ENCODE measurements at regions not wholly inside any gene's neighbourhood (a gene's known extent, or its start where the extent isn't known, plus 50 kb on each side); places are given as distances from the start of the nearest gene placed in this dataset.

DNA sequence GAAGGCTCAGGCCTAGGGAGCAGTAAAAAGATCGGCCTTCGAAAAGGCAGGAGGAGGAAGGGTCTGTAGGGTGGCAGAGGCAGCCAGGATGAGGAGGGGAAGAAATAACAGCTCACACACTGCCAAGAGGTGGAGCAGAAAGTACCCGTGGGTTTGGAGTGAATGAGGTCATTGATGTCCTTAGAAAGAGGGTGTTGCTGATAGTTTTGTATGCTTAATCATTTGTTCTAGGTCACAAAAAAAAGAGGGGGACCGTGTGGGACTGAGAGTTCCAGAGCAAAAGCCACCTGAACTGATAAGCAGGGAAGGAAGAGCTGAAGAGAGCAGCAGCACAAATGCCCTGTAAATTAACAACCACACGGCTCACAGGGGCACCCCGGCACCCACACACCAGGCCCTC lies 140.4 kb downstream of the FAM161A start:
- no peak for TF ChIP-seq CTCF (conservative IDR thresholded peaks at IDR 0.05)
- TF ChIP-seq ZFX (IDR thresholded peaks at IDR 0.05) = no peak
- H3K27ac ChIP-seq = no peak overlapping the region

DNA sequence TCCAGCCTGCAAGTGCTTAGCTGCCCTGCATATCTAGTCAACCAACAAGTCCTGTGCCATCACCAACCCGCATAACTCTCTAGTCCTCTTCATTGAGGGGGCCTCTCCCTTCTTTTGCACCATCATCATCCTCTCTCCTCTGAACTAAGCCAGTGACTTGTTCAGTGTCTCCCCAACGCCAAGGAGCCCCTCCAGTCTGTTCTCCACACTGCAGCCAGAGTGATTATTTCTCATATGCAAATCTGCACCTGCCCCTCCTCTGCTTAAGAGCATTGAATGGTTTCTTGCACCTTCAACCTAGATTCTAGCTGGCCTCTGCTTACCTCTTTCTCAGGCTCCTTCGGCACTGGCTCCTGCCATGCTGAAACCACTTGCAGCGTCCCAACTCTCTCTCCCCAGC lies 141.8 kb downstream of the FAM161A start:
- H3K27ac ChIP-seq = no peak overlapping the region
- no peak for TF ChIP-seq ZFX (IDR thresholded peaks at IDR 0.05)
- TF ChIP-seq CTCF (conservative IDR thresholded peaks at IDR 0.05) = no peak

DNA sequence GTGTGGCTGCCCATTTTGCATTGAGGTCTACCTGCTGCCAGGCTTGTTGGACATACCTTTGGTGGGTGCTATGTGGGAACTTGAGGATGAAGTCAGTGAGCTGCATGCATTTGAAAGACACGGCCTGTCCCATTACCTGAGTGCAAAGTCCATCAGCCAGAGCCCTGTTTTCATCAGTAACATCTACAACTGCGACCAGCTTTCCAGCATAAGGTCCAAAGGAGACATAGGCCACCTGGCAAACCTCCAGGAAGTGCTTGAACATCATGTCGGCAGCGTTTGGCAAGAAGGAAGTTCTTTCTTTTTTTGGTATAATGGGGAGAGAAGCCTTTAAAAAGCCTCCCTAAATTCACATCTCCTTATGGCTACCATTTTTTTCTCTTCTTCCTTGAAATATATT lies 143.1 kb downstream of the FAM161A start:
- H3K27ac ChIP-seq = no peak overlapping the region
- no peak for TF ChIP-seq ZFX (IDR thresholded peaks at IDR 0.05)
- TF ChIP-seq CTCF (conservative IDR thresholded peaks at IDR 0.05) = no peak

DNA sequence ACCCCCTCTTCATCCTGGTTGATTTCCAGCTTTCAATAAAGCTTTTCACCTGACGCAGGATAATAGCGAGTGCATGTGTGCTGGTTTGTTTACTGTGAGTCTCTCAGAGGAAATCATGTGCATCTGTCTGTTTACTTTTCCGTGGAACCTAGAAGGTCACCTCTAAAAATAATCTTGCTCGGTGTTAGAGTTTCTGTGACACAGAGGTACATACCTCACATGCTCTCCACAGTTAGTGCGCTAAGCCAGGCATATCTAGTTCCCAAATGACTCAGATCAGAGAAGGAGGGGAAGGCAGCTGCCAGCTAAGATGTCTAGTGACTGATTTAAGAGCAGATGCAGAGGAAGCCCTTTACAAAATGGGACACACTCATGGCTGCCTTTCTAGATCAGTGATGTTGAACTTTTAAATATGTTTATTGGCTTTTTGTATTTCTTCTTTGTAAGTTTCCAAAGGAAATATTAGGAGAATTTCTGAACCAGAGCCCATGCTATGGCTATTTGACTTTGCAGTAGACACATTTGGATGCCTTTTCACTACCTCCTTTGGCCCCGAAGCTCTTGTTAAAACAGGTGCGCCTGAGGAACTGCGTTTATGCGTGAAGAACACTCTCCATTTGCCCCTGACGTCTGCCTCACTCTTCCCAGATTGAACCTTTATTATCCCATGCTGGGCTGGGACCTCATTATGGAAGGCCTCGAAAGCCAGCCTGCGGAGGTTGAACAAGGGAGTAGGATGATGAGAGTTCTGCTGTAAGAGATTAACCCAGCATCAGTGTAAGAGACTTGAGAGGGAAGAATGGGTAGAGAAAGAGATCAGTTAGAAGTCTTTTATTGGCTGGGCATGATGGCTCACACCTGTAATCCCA lies 145.6 kb downstream of the FAM161A start:
- TF ChIP-seq CTCF (conservative IDR thresholded peaks at IDR 0.05) (no peak), ZFX (IDR thresholded peaks at IDR 0.05) (no peak)
- H3K27ac ChIP-seq = peak overlapping the region; percentile 78

GRCh38 chr2:61705625-61706024 lies 148.2 kb downstream of the FAM161A start:
- TF ChIP-seq ZFX (IDR thresholded peaks at IDR 0.05) (no peak), CTCF (conservative IDR thresholded peaks at IDR 0.05) (no peak)
- H3K27ac ChIP-seq = no peak overlapping the region

GRCh38 chr2:61704364-61704763 lies 149.5 kb downstream of the FAM161A start:
- TF ChIP-seq CTCF (conservative IDR thresholded peaks at IDR 0.05) (no peak), ZFX (IDR thresholded peaks at IDR 0.05) (no peak)
- H3K27ac ChIP-seq = no peak overlapping the region

DNA sequence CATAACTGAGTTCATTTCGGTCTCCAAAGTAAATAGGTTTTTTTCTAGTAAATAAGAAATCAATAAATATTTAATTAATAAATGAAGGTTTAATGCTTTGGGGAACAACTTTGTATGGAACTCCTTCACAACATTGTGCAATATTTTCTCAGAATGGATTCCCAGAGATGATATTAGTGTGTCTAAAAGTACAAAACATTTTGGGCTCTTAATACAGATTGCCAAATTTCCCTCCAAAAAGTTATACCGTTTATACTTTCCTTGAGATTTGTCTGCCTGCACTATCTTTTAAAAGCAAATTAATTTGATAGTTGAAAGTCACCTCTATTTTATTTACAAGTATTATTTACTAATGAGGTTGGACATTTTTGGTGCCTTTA lies 151.8 kb downstream of the FAM161A start:
- TF ChIP-seq CTCF (conservative IDR thresholded peaks at IDR 0.05) = no peak
- TF ChIP-seq ZFX (IDR thresholded peaks at IDR 0.05) = no peak
- H3K27ac ChIP-seq = no peak overlapping the region

Data from C4-2B (cell line).